CD14-positive monocyte (primary cell): ENCODE measurements at regions not wholly inside any gene's neighbourhood (a gene's known extent, or its start where the extent isn't known, plus 50 kb on each side); places are given as distances from the start of the nearest gene placed in this dataset.

Source experiments
- DNase-seq, 3 donors: peaks; one replicate each; pipeline ENCODE4 v3.0.0-alpha.2; 2011 to 2022
- H2AFZ ChIP-seq: 2 replicates; pipeline ENCODE4 v1.6.0; 2012; ENCODE audit warnings: mild to moderate bottlenecking, low read depth, low read length, inconsistent platforms; ENCODE audit not compliant: insufficient read depth, poor library complexity, severe bottlenecking
- H3K27ac ChIP-seq, 2 donors: 1 replicate in 1 of 2; 2 replicates in 1 of 2; pipeline ENCODE4 v1.5.1; 2012 to 2013; ENCODE audit warnings: low read length in 2 of 2, control low read depth in 1 of 2, inconsistent platforms in 1 of 2, low read depth in 1 of 2, mild to moderate bottlenecking in 1 of 2
- H3K27me3 ChIP-seq, 2 donors: one replicate each; pipeline versions ENCODE4 v1.6.0 to v1.6.1; 2011 to 2013; ENCODE audit warnings: low read length in 2 of 2; ENCODE audit not compliant: control insufficient read depth in 2 of 2, insufficient read depth in 2 of 2
- H3K36me3 ChIP-seq, 2 donors: replicated peaks in 1 of 2; 1 replicate in 1 of 2; 2 replicates in 1 of 2; pipeline versions ENCODE4 v1.5.1 to v1.6.1; 2012 to 2013; ENCODE audit warnings: low read length in 2 of 2, control low read depth in 1 of 2, inconsistent platforms in 1 of 2, mild to moderate bottlenecking in 1 of 2; ENCODE audit not compliant: insufficient read depth in 2 of 2, control insufficient read depth in 1 of 2
- H3K4me1 ChIP-seq, 2 donors: 1 replicate in 1 of 2; 2 replicates in 1 of 2; pipeline versions ENCODE4 v1.5.1 to v1.6.1; 2012 to 2013; ENCODE audit warnings: low read length in 2 of 2, control low read depth in 1 of 2, inconsistent platforms in 1 of 2, mild to moderate bottlenecking in 1 of 2, moderate library complexity in 1 of 2; ENCODE audit not compliant: insufficient read depth in 2 of 2, control insufficient read depth in 1 of 2
- H3K4me2 ChIP-seq: replicated peaks from 2 replicates; pipeline ENCODE3; 2012; ENCODE audit warnings: low read length, moderate library complexity, mild to moderate bottlenecking; ENCODE audit not compliant: poor library complexity, severe bottlenecking; ENCODE audit errors: extremely low read depth
- H3K4me3 ChIP-seq, 3 experiments: fragments of 200-600 bp in 1 of 3; sonication (generic) in 1 of 3; replicated peaks in 1 of 3; 1 replicate in 2 of 3; 2 replicates in 1 of 3; pipeline ENCODE4 v1.5.1; 2011 to 2013; ENCODE audit warnings: low read length in 3 of 3, mild to moderate bottlenecking in 3 of 3, control low read depth in 2 of 3, low read depth in 2 of 3, inconsistent platforms in 1 of 3, moderate library complexity in 1 of 3
- H3K79me2 ChIP-seq: 2 replicates; pipeline ENCODE4 v1.6.0; 2012; ENCODE audit warnings: mild to moderate bottlenecking, control low read depth, inconsistent platforms, low read length, moderate library complexity; ENCODE audit not compliant: insufficient read depth
- H3K9ac ChIP-seq: 2 replicates; pipeline ENCODE4 v1.6.0; 2017; ENCODE audit warnings: low read length, mild to moderate bottlenecking; ENCODE audit not compliant: insufficient read depth, poor library complexity, severe bottlenecking
- H3K9me3 ChIP-seq, 2 donors: replicated peaks in 1 of 2; 1 replicate in 1 of 2; 2 replicates in 1 of 2; pipeline versions ENCODE4 v1.5.1 to v1.6.1; 2012 to 2013; ENCODE audit warnings: low read length in 2 of 2, control low read depth in 1 of 2; ENCODE audit not compliant: control insufficient read depth in 1 of 2, insufficient read depth in 1 of 2
- H4K20me1 ChIP-seq: 2 replicates; pipeline ENCODE4 v1.6.0; 2012; ENCODE audit warnings: mild to moderate bottlenecking, low read length, control low read depth, moderate library complexity; ENCODE audit not compliant: insufficient read depth
- H3K27ac Mint-ChIP-seq, 7 donors: one replicate each; pipeline ENCODE4 v1.8.0; 2020; ENCODE audit warnings: mild to moderate bottlenecking in 7 of 7, mixed read lengths in 7 of 7, moderate library complexity in 6 of 7, inconsistent platforms in 2 of 7
- H3K27me3 Mint-ChIP-seq, 3 donors: one replicate each; pipeline ENCODE4 v1.8.0; 2021 to 2022; ENCODE audit warnings: low read depth in 3 of 3, mild to moderate bottlenecking in 3 of 3, mixed read lengths in 3 of 3, moderate library complexity in 3 of 3, inconsistent platforms in 1 of 3
- H3K36me3 Mint-ChIP-seq, 2 donors: one replicate each; pipeline ENCODE4 v1.8.0; 2020; ENCODE audit warnings: mixed read lengths in 2 of 2, inconsistent platforms in 1 of 2, mild to moderate bottlenecking in 1 of 2
- H3K4me1 Mint-ChIP-seq: one replicate; pipeline ENCODE4 v1.8.0; 2020; ENCODE audit warnings: mild to moderate bottlenecking, mixed read lengths
- H3K4me3 Mint-ChIP-seq, 2 donors: one replicate each; pipeline ENCODE4 v1.8.0; 2020; ENCODE audit warnings: mild to moderate bottlenecking in 2 of 2, mixed read lengths in 2 of 2, moderate library complexity in 1 of 2
- H3K9me3 Mint-ChIP-seq, 7 donors: one replicate each; pipeline ENCODE4 v1.8.0; 2020 to 2022; ENCODE audit warnings: mixed read lengths in 7 of 7, mild to moderate bottlenecking in 6 of 7, moderate library complexity in 6 of 7, inconsistent platforms in 2 of 7
- WGBS: methylation state at CpG from one replicate; pipeline ENCODE4 v1.1.5; 2013; ENCODE audit warnings: missing lambda C conversion rate; ENCODE audit not compliant: insufficient coverage; 5-methylcytosine and 5-hydroxymethylcytosine counted together
- intact Hi-C, 2 donors: fragments of 100-400 bp; cut with micrococcal nuclease; formaldehyde crosslinking; loops; one replicate each; pipeline versions ENCODE4 v1.15.0 to v1.15.1; 2023
- TF ChIP-seq, protein P1 (sequence below): fragments of 200-600 bp; IDR thresholded peaks from one replicate; pipeline ENCODE4 v1.8.0; 2022; ENCODE audit warnings: antibody characterized with exemption, mild to moderate bottlenecking

GRCh38 chr6:121925534-121926255, 473.8 kb upstream of the HSF2 start:
- H3K27me3 ChIP-seq, result no peaks in the 10 kb centered on the region
- TF ChIP-seq, protein P1, sequence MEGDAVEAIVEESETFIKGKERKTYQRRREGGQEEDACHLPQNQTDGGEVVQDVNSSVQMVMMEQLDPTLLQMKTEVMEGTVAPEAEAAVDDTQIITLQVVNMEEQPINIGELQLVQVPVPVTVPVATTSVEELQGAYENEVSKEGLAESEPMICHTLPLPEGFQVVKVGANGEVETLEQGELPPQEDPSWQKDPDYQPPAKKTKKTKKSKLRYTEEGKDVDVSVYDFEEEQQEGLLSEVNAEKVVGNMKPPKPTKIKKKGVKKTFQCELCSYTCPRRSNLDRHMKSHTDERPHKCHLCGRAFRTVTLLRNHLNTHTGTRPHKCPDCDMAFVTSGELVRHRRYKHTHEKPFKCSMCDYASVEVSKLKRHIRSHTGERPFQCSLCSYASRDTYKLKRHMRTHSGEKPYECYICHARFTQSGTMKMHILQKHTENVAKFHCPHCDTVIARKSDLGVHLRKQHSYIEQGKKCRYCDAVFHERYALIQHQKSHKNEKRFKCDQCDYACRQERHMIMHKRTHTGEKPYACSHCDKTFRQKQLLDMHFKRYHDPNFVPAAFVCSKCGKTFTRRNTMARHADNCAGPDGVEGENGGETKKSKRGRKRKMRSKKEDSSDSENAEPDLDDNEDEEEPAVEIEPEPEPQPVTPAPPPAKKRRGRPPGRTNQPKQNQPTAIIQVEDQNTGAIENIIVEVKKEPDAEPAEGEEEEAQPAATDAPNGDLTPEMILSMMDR, result no peak
- Mint-ChIP-seq H3K27ac (no peak overlapping the region), H3K4me3 (no peak overlapping the region), H3K4me1 (no peaks in the 10 kb centered on the region), H3K27me3 (no peaks in the 10 kb centered on the region), H3K36me3 (no peaks in the 10 kb centered on the region), H3K9me3 (peaks cover 0 to 2% (median 0%) of the 10 kb centered on the region in 7 donors)
- H3K27ac ChIP-seq, result no peak overlapping the region
- intact Hi-C loops, result no loop called here
- H2AFZ ChIP-seq, result no peak overlapping the region
- H3K79me2 ChIP-seq, result no peaks in the 10 kb centered on the region
- no peaks in the 10 kb centered on the region for H3K4me1 ChIP-seq
- no peak overlapping the region for H3K9ac ChIP-seq
- DNase-seq, result no peak
- H3K9me3 ChIP-seq, result no peaks in the 10 kb centered on the region
- H3K4me2 ChIP-seq, result no peak overlapping the region
- no peaks in the 10 kb centered on the region for H3K36me3 ChIP-seq
- no peaks in the 10 kb centered on the region for H4K20me1 ChIP-seq
- H3K4me3 ChIP-seq, result no peak overlapping the region
- WGBS, result no CpG with 5 or more reads among the region's 3 CpGs

DNA sequence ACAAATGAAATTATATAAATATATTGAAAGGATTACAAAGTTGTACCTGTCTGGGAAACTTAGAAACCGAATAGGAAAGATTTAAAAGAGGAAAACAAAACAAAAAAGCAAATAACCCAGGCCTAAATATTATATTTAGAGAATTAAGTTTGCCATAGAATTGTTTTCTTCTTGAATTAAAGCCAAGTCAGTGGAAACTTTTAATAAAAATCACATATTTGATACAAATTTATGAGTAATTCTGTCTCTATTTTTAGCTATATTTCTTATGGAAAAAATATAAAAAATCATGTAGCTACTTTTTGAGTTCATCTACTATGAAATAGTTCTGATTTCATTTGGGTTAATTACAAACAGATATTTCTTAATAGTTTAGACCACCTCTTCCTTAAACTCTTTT, 470.2 kb upstream of the HSF2 start:
- Histone ChIP-seq H3K9me3 (no peaks in the 10 kb centered on the region), H3K36me3 (no peaks in the 10 kb centered on the region), H4K20me1 (no peaks in the 10 kb centered on the region), H3K9ac (no peak overlapping the region), H3K79me2 (no peaks in the 10 kb centered on the region), H2AFZ (no peak overlapping the region), H3K4me3 (no peak overlapping the region), H3K4me2 (no peak overlapping the region), H3K4me1 (no peaks in the 10 kb centered on the region), H3K27me3 (no peaks in the 10 kb centered on the region), H3K27ac (no peak overlapping the region)
- TF ChIP-seq, protein P1, result no peak
- Mint-ChIP-seq H3K36me3 (no peaks in the 10 kb centered on the region), H3K4me1 (no peaks in the 10 kb centered on the region), H3K9me3 (peaks cover 0 to 3% (median 0%) of the 10 kb centered on the region in 7 donors), H3K27ac (no peak overlapping the region), H3K4me3 (no peak overlapping the region), H3K27me3 (no peaks in the 10 kb centered on the region)
- intact Hi-C loops, result no loop called here
- DNase-seq, result no peak
- no CpG with 5 or more reads among the region's 1 CpG for WGBS
